IPS-NIHi7 (cell line): ENCODE measurements at regions not wholly inside any gene's neighbourhood (a gene's known extent, or its start where the extent isn't known, plus 50 kb on each side); places are given as distances from the start of the nearest gene placed in this dataset.

Experiments
- DNase-seq: peaks from one replicate; pipeline ENCODE4 v3.0.0; 2012; ENCODE audit warnings: mixed read lengths; ENCODE audit errors: extremely low spot score

DNA sequence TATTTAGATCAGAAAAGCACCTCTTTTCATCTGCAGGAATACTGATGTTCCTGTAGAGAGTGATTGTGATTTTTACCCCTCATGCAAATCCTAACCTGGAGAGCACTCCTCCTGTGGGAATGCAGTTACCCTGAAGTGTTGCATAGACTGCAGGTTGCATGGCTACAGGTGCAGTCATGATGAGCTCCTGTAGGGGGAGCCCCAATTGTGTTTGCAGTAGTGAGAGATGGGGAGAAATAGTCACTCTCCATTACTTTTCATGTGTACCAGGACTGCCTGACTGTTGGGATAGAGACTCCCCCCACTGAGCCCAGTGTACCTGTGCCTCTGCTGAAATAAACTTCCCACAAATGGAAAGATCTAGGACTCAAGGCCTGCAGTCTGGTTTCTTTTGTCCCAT, 1086.5 kb downstream of the SLC6A15 start:
- peak; percentile 62 for DNase-seq

DNA sequence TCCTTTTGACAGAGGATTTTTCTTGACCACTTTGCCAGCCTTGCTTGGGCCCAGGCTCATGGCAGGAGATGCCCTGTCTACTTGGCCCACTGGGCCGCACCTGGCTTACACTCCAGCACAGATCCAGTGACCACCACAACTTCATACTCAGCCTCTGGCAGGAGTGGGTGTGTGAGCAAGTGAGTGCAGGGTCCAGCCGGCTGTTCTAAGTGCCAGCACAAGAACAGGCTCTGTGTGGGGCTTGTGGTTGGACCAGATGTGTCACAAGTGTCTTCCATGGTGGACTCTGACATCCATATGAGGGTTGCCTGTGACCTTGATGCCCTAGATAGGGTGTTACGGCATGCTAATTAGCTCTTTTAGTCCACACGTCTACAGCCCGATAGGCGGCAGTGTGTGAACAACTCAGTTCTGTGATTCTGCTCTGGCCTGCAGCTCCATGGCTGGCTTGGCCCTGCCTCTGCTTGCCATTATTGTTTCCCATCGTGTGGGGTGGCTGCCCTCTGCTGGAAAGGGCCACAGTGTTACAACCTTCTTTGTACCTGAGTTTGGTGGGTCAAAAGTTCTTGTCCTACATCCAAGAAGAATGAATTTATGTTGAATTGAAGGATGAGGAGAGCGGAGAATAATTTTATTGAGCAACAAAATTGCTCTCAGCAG, 1089.1 kb downstream of the SLC6A15 start:
- peak; percentile 73 for DNase-seq

- DNase-seq, result no peak
Measured at GRCh38 chr12:83821967-83822366, 1090.6 kb downstream of the SLC6A15 start.

DNA sequence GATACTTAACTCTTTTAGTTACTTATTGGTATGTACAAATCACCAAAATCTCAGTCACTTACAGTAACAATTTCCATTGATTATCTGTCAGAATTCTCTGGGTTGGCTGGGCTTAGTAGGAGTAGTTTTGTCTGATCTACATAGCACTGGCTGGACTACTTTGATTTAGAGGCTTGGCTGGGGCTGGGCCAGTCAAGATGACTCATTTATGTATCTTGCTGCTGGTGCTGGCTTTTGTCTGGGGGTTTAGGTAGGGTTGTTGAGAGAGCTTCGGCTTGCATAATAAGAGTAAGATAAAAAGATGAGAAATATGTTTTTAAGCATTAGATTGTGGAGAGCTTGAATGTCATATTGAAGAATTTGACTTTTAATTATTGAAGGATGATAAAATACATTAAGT, 1093.7 kb downstream of the SLC6A15 start:
- no peak for DNase-seq

- DNase-seq, result no peak
Measured at GRCh38 chr12:83817730-83818129, 1094.9 kb downstream of the SLC6A15 start.

- no peak for DNase-seq
Measured at GRCh38 chr12:83808591-83808990, 1104.0 kb downstream of the SLC6A15 start.

- DNase-seq, result no peak
Measured at GRCh38 chr12:83807871-83808270, 1104.7 kb downstream of the SLC6A15 start.

DNA sequence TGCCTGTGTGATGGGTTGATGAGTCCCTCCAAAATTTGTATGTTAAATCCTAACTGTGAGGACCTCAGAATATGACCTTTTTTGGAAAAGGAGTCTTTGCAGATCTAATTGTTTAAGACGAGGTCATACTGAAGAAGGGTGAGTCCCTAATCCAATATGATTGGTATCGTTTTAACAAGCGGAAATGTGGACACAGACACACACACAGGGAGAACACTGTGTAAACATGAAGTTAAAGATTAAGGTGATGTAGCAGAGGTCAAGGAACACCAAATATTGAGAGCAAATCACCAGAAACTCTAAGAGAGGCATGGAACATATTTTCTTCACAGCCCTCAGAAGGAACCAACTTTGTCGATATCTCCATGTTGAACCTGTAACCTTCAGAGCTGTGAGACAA, 1106.7 kb downstream of the SLC6A15 start:
- DNase-seq, result no peak

GRCh38 chr12:83805156-83805772, 1107.3 kb downstream of the SLC6A15 start:
- DNase-seq, result no peak

DNA sequence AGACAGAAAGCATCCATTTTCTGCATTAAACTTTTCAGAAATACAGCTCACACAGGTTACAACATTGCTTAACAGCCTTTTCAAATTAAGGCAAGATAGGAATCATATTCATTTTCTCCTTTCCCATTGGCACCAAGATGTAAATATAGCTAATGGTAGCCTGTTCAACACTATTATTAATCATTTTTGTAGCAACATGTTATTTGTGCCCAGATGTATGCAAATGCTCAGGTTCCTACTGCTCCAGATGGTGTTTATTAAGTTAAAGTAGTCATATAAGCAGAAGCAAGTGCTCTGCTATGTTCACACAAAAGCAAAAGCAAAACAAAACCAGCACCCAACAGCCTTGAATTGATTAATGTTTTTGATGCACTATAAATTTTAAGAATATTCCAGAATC, 1110.6 kb downstream of the SLC6A15 start:
- DNase-seq, result no peak

DNA sequence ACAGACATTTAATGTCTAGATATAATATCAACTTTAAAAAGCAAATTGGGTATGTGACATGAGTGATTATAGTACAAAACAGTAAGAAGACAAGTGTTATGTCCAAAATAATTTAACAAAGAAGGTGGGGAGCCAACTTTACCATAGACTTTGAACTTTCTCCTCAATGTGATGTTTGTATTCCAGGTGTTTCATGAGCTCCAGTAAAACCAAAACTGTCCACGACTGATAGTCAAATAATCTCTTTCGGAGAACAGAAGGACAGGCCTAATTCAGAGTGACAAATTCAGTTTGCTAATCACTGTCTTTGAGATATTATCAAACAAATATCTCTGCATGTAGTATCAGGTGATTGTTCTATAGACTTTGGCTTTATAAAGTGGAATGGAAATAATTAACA, 1112.6 kb downstream of the SLC6A15 start:
- no peak for DNase-seq

- no peak for DNase-seq
Measured at GRCh38 chr12:83796531-83796930, 1109.8 kb downstream of the TMTC2 start.

GRCh38 chr12:83793616-83794015, 1106.9 kb downstream of the TMTC2 start:
- no peak for DNase-seq

- peak; percentile 15 for DNase-seq
Measured at GRCh38 chr12:83784298-83784890, 1097.7 kb downstream of the TMTC2 start.

DNA sequence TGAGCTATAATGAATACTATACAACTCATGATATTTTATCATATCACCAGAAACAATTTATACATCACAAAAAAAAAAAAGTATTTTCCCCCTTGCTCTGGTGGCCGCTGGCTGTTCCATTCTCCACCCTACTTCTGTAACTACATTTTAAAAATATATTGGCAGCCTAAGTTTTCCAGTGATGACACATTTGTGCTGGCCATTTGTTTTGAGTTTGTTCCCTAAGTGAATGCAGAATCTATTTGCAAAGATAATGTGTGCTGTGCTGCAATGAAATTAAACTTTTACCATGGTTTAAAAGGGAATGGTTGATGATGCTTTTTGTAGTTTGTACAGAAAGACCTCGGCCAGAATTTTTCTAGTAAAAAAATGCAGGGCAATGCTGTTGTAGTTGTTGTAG, 1092.8 kb downstream of the TMTC2 start:
- no peak for DNase-seq

GRCh38 chr12:83769151-83769550, 1082.4 kb downstream of the TMTC2 start:
- DNase-seq, result no peak

GRCh38 chr12:83767723-83768122, 1081.0 kb downstream of the TMTC2 start:
- no peak for DNase-seq

- no peak for DNase-seq
Measured at GRCh38 chr12:83763425-83763824, 1076.7 kb downstream of the TMTC2 start.

- no peak for DNase-seq
Measured at GRCh38 chr12:83759906-83760305, 1073.2 kb downstream of the TMTC2 start.

DNA sequence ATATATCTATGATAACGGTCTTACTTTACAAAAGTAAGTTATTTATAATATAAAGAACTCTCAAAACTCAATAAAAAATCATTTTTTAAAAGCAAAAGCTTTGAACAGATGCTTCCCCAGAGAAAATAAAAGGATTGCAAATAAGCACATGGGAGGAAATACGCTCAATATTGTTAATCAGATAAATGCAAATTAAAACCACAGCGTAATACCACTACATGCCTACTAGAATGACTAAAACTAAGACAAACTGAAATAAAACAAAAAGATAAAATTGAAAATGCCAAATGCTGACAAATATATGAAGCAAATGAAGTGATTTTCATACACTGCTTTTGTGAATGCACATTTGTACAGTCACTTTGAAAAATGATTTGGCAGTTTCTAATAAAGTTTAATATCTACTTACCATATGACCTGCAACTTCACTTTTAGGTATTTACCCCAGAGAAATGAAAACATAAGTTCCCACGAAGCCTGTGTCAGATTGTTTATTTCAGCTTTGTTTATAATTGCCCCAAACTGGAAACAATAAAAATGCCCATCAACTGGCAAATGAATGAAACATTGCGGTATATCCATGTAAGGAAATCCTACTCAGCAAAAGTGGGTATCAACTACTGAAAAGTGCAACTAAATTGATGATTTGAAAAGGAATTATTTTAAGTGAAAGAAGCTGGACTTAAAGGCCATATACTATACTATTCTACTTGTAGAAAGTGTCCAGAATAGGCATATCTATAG, 1072.4 kb downstream of the TMTC2 start:
- DNase-seq, result no peak

DNA sequence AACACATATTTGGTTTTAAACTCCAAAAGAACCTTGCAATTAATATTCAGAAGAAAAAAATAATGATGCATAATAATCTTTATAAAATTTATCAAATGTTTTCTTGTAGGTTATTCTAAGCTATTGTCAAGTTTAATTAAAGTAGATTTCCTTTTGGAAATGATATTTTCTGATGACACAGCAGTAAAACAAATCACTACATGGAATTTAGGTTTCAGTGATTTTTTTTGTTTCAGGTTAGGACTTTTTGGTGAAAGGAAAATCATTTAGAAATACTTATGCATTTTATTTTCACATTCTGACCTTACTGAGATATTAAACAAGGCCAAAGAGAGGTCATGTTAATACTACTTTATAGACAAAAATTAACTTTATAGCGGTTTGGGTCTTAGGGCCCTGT, 1067.2 kb downstream of the TMTC2 start:
- DNase-seq, result no peak

DNA sequence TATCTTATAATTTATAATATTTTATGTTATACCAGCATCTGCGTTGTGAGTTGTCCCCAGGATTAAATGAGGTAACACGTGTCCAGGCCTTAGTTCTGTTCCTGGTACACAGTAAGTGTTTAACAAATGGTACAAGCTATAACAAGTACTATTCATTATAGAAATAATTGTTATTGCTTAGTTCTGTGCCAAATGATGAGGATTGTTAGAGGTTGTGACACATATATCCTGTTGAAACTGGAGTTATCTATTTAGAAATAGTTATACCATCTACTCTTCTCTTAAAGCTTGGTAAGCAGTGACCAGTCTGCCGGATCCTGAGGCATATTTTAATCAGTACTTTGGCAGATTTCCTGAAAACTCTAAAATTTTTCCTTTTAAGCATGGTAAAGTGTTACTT, 1066.5 kb downstream of the TMTC2 start:
- no peak for DNase-seq

DNA sequence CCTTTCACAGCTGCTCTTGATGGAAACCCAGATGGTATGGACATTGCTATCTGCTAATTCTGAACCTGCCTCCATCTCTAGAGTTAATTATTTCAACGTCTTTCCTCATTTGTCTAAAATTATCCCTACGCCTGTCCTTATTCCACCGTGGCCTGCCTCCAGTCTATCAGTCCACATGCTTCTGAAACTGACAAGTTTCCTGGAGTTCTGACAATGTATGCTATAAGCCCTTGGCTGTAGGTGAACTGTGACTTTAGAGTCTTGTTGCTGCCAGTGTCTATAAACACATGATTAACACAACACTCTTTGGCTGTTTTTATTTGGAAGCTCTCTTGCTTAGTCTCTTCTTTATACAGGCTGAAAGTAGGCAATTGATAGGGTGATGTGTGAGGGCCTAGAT, 1052.9 kb downstream of the TMTC2 start:
- DNase-seq, result no peak
